ENCODE measurements at regions not wholly inside any gene's neighbourhood (a gene's known extent, or its start where the extent isn't known, plus 50 kb on each side); places are given as distances from the start of the nearest gene placed in this dataset.

DNA sequence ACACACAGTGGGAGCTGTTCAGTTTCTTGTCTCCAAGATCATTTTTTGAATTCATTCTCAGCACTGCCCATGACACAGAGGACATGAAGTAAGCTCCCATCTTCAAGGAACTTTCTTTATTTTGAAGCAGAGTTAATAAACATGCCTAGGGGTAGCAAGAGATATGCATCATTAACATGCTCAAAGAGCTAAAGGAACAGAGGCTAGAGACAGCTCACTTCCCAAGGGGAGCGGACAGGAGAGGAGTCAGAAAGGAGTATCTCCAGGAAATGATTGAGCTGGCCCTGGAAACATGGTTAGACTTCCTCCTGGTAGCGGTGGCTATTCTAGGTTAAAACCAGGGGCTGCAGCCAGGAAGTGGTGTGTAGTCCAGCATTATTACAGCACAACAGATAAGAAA lies 135.9 kb downstream of the GPAM start:
- no peak for TF ChIP-seq POLR2A (IDR thresholded peaks at IDR 0.05)
- TF ChIP-seq, protein P1, sequence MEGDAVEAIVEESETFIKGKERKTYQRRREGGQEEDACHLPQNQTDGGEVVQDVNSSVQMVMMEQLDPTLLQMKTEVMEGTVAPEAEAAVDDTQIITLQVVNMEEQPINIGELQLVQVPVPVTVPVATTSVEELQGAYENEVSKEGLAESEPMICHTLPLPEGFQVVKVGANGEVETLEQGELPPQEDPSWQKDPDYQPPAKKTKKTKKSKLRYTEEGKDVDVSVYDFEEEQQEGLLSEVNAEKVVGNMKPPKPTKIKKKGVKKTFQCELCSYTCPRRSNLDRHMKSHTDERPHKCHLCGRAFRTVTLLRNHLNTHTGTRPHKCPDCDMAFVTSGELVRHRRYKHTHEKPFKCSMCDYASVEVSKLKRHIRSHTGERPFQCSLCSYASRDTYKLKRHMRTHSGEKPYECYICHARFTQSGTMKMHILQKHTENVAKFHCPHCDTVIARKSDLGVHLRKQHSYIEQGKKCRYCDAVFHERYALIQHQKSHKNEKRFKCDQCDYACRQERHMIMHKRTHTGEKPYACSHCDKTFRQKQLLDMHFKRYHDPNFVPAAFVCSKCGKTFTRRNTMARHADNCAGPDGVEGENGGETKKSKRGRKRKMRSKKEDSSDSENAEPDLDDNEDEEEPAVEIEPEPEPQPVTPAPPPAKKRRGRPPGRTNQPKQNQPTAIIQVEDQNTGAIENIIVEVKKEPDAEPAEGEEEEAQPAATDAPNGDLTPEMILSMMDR (IDR thresholded peaks at IDR 0.05), result no peak

All from sigmoid colon (tissue), 3 donors.